Hematopoietic multipotent progenitor cell treated with erythropoietin and hydrocortisone succinate and interleukin-3 and kit ligand, for 15 days (in vitro differentiated cells): ENCODE measurements at regions not wholly inside any gene's neighbourhood (a gene's known extent, or its start where the extent isn't known, plus 50 kb on each side); places are given as distances from the start of the nearest gene placed in this dataset.
"Not testable (repeated sequence)": the region's sequence is repeated elsewhere in the genome, so short reads cannot be mapped to it uniquely, and the experiment has no call there.

Experiments used
- DNase-seq: peaks from one replicate; pipeline ENCODE4 v3.0.0-alpha.2; 2015; ENCODE audit warnings: low spot score

GRCh38 chr10:105727586-105727985, 1086.5 kb downstream of the SORCS3 start:
- not testable (repeated sequence) for DNase-seq

- no peak for DNase-seq
Measured at GRCh38 chr10:105727131-105727530, 1086.0 kb downstream of the SORCS3 start.

- no peak for DNase-seq
Measured at GRCh38 chr10:105726149-105726548, 1085.1 kb downstream of the SORCS3 start.

GRCh38 chr10:105725007-105725406, 1083.9 kb downstream of the SORCS3 start:
- DNase-seq = no peak

- DNase-seq = no peak
Measured at GRCh38 chr10:105718207-105718995, 1077.3 kb downstream of the SORCS3 start.

GRCh38 chr10:105714728-105715127, 1073.6 kb downstream of the SORCS3 start:
- DNase-seq = no peak

- no peak for DNase-seq
Measured at GRCh38 chr10:105707603-105708002, 1066.5 kb downstream of the SORCS3 start.

- DNase-seq = no peak
Measured at GRCh38 chr10:105706281-105707026, 1065.4 kb downstream of the SORCS3 start.

GRCh38 chr10:105702211-105702610, 1061.1 kb downstream of the SORCS3 start:
- no peak for DNase-seq

GRCh38 chr10:105700218-105700617, 1059.1 kb downstream of the SORCS3 start:
- DNase-seq = no peak

GRCh38 chr10:105699504-105699903, 1058.4 kb downstream of the SORCS3 start:
- no peak for DNase-seq

GRCh38 chr10:105698592-105698991, 1057.5 kb downstream of the SORCS3 start:
- no peak for DNase-seq

GRCh38 chr10:105697290-105697780, 1056.2 kb downstream of the SORCS3 start:
- DNase-seq = no peak

- no peak for DNase-seq
Measured at GRCh38 chr10:105691811-105692210, 1050.7 kb downstream of the SORCS3 start.

- DNase-seq = no peak
Measured at GRCh38 chr10:105682911-105683310, 1041.8 kb downstream of the SORCS3 start.

- no peak for DNase-seq
Measured at GRCh38 chr10:105681051-105681450, 1040.0 kb downstream of the SORCS3 start.

- DNase-seq = no peak
Measured at GRCh38 chr10:105679781-105680180, 1038.7 kb downstream of the SORCS3 start.

GRCh38 chr10:105675333-105675732, 1034.2 kb downstream of the SORCS3 start:
- DNase-seq = no peak

GRCh38 chr10:105674448-105674847, 1033.4 kb downstream of the SORCS3 start:
- no peak for DNase-seq

GRCh38 chr10:105658696-105659095, 1017.6 kb downstream of the SORCS3 start:
- no peak for DNase-seq

- no peak for DNase-seq
Measured at GRCh38 chr10:105656856-105657255, 1015.8 kb downstream of the SORCS3 start.

- no peak for DNase-seq
Measured at GRCh38 chr10:105650306-105650705, 1009.2 kb downstream of the SORCS3 start.

GRCh38 chr10:105647354-105647753, 1006.3 kb downstream of the SORCS3 start:
- no peak for DNase-seq
